ENCODE measurements at regions not wholly inside any gene's neighbourhood (a gene's known extent, or its start where the extent isn't known, plus 50 kb on each side); places are given as distances from the start of the nearest gene placed in this dataset.
"Not testable (repeated sequence)": the region's sequence is repeated elsewhere in the genome, so short reads cannot be mapped to it uniquely, and the experiment has no call there.

GRCh38 chr9:85163415-85163814, 493.9 kb downstream of the NTRK2 start:
- no peak for DNase-seq (ENCODE audit: low read depth in 3 of 3, low spot score in 2 of 3)

GRCh38 chr9:85162822-85163221, 493.3 kb downstream of the NTRK2 start:
- DNase-seq (ENCODE audit: low read depth in 3 of 3, low spot score in 2 of 3), result no peak

- not testable (repeated sequence) for DNase-seq (ENCODE audit: low read depth in 3 of 3, low spot score in 2 of 3)
Measured at GRCh38 chr9:85160944-85161343, 491.4 kb downstream of the NTRK2 start.

DNA sequence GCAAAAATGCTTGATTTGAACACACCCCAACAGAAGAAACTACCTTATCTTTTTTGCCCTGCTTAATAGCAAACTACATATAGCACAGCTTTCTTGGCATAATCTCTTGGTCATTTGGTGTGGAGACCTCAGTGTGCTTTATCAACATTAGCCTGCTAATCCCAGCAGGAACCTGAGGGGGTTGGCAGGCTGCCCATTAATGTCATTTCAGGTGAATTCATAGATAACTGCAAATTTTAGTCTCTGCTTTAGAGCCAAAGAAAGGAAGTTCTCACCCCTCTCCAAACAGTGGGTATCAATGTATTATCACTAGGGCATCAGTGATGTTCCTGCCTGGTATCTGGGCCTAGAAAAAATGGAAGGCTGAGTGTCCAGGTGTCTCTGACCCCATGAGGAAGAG, 489.0 kb downstream of the NTRK2 start:
- no peak for DNase-seq (ENCODE audit: low read depth in 3 of 3, low spot score in 2 of 3)

DNA sequence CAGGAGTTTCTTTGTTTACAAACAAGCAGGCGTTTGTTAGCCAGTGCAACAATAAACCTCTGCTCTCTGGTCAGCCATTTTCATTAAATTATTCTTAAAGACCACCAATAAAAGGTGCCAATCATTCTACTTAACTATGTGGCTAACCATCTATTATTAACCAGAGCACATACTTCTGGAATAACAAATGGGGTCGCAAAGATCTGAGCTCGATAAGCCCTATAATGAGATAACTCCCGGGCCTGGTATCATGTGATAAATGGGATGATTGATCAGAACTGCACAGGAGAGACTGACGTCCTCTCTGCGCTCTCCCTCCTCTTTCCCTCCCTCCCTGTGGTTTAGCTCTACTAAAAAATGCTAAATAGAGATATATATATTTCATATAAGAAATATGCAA, 488.2 kb downstream of the NTRK2 start:
- DNase-seq (ENCODE audit: low read depth in 3 of 3, low spot score in 2 of 3), result no peak

DNA sequence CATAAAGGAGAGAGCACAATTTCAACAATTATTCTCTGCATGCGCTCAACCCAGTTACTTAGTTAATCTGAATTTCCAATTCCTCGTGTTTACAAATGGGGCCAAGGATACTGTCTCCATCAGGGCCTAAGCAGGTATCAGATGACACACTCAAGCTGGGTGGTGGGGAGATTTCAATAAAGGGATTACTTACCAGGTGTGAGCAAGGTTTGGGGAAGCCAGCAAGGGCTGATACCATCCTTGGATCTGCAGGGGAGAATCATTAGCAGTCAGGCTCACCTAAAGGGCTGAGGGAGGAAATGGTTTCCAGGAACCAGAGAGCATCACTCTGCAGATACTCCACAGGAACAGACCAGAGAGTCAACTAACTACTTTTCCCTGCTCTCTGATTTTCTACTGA, 487.1 kb downstream of the NTRK2 start:
- DNase-seq (ENCODE audit: low read depth in 3 of 3, low spot score in 2 of 3), result no peak

- no peak for DNase-seq (ENCODE audit: low read depth in 3 of 3, low spot score in 2 of 3)
Measured at GRCh38 chr9:85155352-85155751, 485.8 kb downstream of the NTRK2 start.

- no peak for DNase-seq (ENCODE audit: low read depth in 3 of 3, low spot score in 2 of 3)
Measured at GRCh38 chr9:85151741-85152140, 482.2 kb downstream of the NTRK2 start.

- no peak for DNase-seq (ENCODE audit: low read depth in 3 of 3, low spot score in 2 of 3)
Measured at GRCh38 chr9:85151162-85151561, 481.6 kb downstream of the NTRK2 start.

- no peak for DNase-seq (ENCODE audit: low read depth in 3 of 3, low spot score in 2 of 3)
Measured at GRCh38 chr9:85147046-85147640, 477.6 kb downstream of the NTRK2 start.

DNA sequence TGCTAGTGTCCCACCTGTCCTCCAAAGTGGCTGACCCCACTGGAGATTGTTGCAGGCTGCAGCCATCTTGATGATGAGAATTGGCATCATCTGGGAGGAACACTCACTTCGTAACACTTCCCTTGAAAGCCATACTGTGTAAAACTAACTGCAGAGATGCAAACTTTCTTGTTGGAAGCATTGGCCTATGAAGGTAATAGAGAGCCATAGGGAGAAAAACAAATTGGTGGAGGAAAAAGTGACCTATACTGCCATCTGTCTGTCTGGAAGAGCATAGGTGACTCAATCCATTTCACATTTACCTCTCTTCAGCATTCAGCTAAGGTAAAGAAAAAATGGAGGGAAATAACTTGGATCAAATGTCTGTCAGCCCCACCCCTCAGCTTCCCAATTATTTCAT, 473.4 kb downstream of the NTRK2 start:
- no peak for DNase-seq (ENCODE audit: low read depth in 3 of 3, low spot score in 2 of 3)

DNA sequence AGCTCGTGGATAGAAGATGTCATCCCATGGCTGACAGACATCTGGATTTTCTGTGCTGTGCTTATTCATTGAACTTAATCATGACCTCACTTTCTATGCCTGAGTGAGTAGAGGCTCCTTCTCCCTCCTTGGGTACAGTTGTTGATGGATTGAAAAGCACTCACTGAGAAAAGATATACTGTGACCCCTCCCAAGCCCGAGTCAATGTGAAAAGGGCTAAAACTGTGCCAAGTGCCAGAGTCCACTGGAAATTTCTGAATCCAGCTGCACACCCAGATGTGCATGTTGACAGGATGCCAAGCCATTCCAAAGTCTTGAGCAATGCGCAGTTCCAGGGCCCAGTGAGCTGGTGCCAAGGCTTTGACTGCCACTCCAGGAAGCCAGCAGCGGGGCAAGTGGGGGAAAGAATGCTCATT, 473.0 kb downstream of the NTRK2 start:
- DNase-seq (ENCODE audit: low read depth in 3 of 3, low spot score in 2 of 3), result no peak

DNA sequence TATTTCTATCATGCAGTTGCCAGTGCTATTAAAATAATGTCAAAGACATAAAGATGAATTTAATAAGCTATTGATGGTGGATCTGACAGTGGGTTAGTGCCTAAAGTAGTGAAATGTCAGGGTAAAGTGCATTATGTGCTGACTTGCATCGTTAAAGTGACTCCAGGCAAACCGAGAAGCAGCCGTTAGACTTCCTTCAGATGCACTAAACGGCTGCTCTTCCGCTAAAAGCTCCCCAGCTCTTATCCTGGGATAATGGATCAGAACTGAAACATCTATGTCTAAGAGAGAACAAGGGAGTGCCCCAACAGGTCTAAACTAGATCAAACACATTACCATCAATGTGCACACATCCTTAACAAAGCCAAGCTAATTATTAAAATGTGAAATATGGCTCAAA, 468.2 kb downstream of the NTRK2 start:
- DNase-seq (ENCODE audit: low read depth in 3 of 3, low spot score in 2 of 3), result no peak

DNA sequence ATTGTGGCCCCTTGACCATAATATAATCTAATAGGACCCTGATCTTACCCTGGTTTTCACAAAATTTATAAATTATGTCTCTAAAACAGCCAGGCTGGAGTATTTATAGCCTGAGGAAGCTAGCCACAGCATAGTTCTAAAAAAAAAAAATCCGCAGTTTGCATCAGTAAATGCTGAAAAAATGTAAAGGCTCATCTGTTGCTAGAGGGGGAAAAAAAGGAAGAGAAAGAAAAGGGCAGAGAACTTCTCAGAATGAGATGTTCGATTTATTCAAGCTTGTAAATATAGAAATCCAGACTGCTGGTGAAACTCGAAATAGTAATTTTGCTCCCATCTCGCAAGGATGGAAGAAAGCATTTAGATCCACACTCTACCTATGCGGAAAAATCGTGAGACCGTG, 467.5 kb downstream of the NTRK2 start:
- no peak for DNase-seq (ENCODE audit: low read depth in 3 of 3, low spot score in 2 of 3)

GRCh38 chr9:85136507-85136906, 467.0 kb downstream of the NTRK2 start:
- no peak for DNase-seq (ENCODE audit: low read depth in 3 of 3, low spot score in 2 of 3)

DNA sequence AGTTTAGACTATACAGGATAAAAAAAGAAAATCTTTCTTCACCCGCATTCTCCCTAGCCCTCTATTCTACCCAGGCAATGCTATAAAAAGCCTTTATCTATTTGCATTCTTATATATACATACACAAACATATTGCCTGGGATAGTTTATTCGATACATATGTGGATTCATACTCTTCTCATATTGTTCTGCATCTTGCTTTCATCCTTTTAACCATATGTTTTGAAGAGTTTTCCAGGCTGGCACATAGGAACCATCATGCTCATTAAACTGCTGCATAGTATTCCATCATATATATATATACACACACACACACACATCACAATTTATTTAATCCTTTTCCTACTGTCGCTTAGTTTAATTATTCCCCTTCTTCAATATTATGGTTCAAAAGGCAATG, 461.2 kb downstream of the NTRK2 start:
- DNase-seq (ENCODE audit: low read depth in 3 of 3, low spot score in 2 of 3), result no peak

DNA sequence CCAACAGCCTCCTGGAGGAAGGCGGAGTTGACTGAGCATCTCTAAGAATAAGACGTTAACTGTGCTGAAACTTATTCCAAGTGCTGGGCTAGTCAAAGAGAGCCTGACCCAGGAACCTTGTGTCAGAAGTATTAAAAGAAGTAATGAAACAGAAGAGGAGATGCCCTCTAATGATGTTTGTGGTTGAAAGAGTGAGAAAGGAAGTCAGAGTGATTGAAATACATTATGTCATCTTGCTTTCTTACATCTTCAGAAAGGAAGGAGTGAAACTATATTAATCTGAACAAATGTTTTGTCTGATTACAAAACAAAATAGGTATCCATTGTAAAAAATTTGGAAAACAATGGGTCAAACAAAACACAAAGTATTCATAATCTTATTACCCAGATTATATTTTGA, 460.7 kb downstream of the NTRK2 start:
- no peak for DNase-seq (ENCODE audit: low read depth in 3 of 3, low spot score in 2 of 3)

- no peak for DNase-seq (ENCODE audit: low read depth in 3 of 3, low spot score in 2 of 3)
Measured at GRCh38 chr9:85129514-85129913, 460.0 kb downstream of the NTRK2 start.

DNA sequence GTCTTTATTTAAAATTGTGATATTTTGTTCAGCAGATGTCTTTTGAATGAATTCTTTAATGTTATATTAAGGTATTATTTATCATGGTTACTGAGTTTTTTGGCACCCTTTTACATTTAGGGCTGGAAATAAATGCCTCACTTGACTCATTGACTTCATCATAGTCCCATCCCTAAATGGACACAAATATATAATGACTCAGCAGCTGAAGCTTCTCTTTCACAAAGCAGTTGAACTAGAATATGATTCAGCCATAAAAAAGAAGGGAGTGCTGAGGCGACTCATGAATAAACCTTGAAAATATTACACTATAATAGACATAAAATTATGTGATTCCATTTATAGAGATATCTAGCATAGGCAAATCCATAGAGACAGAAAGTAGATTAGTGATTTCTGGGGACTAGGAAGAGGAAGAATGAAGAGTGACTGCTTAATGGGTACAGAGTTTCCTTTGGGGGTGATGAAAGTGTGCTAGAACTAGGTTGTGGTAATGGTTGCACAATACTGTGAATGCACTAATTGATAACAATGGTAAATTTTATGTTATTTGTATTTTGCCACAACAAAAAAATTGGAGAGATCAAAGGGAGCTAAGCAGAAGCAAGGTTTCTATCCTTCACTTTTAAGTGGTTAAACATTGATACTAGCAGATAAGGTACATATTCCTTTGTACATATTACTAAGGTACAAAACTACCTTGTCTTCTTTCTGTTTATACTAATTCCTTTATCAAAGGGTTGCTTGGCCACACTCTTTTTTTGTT, 449.6 kb downstream of the NTRK2 start:
- DNase-seq (ENCODE audit: low read depth in 3 of 3, low spot score in 2 of 3), result no peak

DNA sequence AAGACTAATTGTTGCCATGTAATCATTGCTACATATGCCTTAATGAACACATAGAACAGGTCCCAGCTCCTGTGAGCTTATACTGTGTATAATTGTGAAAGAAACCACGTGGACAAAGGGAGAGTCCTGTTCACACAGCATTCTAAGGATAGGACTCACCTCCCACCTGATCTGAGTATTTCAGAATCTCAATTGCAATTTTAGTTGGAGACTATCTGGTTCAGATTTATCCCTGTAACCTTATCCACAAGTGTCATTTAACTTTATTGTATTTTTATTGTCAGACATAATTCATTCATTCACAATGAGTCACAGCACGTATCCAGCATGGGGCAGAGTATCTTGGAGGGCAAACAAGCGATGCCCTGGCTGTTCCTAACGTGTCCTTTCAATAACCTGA, 448.3 kb downstream of the NTRK2 start:
- DNase-seq (ENCODE audit: low read depth in 3 of 3, low spot score in 2 of 3), result no peak

DNA sequence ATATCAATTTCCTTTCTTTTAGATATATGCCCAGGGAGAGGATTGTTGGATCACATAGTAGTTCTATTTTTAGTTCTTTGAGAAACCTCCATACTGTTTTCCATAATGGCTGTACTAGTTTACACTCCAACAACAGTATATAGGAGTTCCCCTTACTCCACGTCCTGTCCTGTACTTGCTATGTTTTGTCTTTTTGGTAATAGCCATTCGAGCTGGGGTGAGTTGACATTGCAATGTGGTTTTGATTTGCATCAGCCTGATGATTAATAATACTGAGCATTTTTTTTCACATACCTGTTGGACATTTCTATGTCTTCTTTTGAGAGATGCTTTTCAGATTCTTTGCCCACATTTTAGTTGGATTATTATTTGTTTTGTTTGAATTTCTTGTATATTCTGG, 445.9 kb downstream of the NTRK2 start:
- no peak for DNase-seq (ENCODE audit: low read depth in 3 of 3, low spot score in 2 of 3)

DNA sequence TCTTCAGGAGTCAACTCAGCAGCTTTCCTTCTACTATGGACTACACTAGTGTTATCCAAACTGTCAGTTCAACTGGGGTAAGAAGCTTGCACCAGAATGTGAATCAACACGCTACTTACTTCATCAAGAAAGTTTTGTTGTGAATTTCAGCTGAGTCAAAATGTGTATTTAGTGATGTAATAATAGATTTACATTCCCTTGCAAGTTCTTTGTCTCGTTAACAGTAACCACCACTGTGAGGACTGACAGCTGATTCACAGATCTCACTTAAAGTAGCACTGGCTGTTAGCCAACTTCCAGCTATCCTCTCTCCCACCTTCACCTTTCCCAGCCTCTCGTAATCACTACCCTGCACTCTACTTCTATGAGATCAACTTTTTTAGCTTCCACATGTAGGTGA, 445.3 kb downstream of the NTRK2 start:
- no peak for DNase-seq (ENCODE audit: low read depth in 3 of 3, low spot score in 2 of 3)

DNA sequence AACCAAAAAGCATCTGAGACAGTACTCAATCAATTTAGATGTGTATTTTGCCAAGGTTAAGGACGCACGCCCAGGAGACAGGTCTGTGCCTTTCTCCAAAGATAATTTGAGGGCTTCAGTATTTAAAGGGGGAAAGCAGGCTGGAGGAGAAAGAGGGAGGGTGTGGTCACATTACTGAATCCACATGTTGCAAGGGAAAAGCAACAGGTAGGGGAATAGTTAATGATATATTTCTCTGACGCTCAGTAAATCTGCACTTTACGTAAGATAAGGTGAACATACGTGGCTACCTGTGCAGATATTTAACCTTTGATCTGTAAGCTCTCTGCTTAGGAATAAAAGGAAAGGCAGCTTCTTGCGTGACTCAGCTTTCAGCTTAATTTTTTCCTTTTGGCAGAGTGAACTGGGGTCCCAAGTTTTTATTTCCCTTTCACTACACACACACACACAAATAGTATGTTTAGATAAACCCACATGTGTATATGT, 443.4 kb downstream of the NTRK2 start:
- DNase-seq (ENCODE audit: low read depth in 3 of 3, low spot score in 2 of 3), result no peak

All from right renal cortex interstitium (tissue), 3 donors.